T47D (cell line): ENCODE measurements at regions not wholly inside any gene's neighbourhood (a gene's known extent, or its start where the extent isn't known, plus 50 kb on each side); places are given as distances from the start of the nearest gene placed in this dataset.

ENCODE experiments used
- DNase-seq, 2 experiments: peaks; one replicate each; pipeline versions ENCODE4 v3.0.0 to v3.0.0-alpha.2; 2011 to 2012; ENCODE audit warnings: low read depth in 1 of 2, low spot score in 1 of 2
- JUND ChIP-seq: IDR thresholded peaks from 2 replicates; pipeline ENCODE4 v1.6.1; 2012; ENCODE audit warnings: low read depth
- in situ Hi-C: cut with HindIII; loops from 2 replicates; pipeline ENCODE4 v1.10.0; 2016; ENCODE audit warnings: low sequenced_read_pairs, low pct_unique_long_range_greater_than_20kb

DNA sequence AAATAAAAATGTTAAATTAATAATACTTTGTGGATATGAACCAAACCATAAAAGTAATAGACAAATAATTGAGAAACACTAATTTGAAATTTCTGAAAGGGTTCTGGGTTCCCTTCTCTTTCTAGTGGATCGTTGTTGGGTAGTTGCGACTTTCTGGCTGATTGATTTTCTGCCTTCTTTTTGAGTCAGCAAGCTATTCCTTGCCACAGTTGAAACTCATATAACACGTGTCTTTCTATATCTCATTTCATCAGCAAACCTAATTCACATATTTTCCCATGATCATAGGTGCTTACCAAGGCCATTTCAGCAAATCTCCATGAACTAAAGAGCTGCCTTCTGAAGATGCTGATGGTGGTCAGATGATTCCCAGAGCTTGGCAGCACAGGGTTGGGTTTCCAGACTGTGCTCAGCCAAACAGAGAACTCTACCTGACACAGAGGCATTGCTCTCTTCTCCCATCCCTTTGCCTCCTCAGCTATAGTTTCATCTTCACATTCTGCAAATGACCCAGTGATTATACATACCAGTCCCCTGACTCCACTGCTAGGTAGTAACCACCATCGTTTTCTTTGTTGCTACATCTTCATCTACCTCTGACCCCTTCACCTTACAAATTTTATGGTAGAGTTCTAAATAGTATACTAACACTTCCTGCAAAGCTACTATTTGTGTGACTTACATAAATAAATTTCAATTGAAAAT is 383.9 kb upstream of the DPH6 start:
- DNase-seq, result no peak
- in situ Hi-C loops, result no loop called here
- no peak for TF ChIP-seq JUND

DNA sequence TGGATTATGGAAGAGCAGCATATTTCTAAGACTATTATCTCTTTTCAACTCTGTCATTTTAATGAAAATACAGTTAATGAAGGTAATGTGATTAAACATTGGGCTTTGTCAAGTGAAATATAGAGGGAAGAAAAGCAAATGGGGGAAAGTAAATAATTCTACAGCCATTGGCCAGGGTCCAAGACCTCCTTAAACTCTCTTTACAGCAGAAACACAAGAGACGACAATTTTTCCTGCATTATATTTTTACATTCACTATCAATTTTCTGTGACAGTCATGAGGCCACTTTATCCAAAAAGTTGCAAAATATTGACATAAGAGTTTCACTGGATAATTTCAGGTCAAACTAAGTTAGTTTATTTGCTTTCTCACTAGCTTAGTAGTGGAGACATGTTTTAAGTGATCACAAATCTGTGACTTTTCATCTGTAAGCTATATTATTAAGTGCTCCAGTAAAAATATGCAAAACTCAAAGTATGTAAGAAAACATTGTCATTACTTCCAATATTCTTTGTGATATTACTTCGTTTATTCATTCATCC is 385.9 kb upstream of the DPH6 start:
- DNase-seq, result no peak
- in situ Hi-C loops, result no loop called here
- TF ChIP-seq JUND, result no peak

GRCh38 chr15:35932531-35932930 is 386.6 kb upstream of the DPH6 start:
- DNase-seq, result no peak
- TF ChIP-seq JUND, result no peak
- in situ Hi-C loops, result no loop called here

GRCh38 chr15:35933531-35933930 is 387.6 kb upstream of the DPH6 start:
- no peak for DNase-seq
- in situ Hi-C loops, result no loop called here

DNA sequence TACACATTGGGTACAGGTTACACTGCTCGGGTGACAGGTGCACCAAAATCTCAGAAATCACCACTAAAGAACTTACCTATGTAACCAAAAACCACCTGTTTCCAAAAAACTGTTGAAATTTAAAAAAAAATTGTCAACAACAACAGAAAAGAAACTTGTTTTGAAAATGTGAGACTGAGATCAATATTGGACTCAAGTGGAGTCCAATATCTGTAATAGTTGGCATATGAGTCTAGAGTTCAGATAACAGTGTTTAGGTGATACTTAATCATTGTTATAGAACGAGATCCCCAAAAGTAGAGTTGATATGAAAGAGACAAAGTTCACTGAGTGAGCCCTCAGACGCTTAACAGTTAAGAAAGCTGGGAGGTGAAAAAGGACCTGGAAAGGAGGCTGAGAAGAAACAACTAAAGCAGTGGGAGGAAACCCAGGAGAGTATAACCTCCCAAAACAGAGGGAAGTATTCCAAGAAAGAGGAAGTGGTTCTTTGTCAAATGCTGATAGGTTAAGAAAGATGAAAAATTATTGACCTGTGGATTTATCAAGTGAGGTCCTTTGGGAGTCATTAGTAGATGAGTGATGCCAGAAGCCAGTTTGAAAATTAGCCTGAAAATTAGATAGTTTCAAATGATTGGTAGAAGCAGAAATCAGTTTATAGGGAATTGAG is 388.6 kb upstream of the DPH6 start:
- in situ Hi-C loops, result no loop called here
- no peak for TF ChIP-seq JUND

More at GRCh38 chr15:35933531-35933930, 387.6 kb upstream of the DPH6 start:
- TF ChIP-seq JUND, result no peak

GRCh38 chr15:35936284-35936683 is 390.3 kb upstream of the DPH6 start:
- TF ChIP-seq JUND, result no peak
- DNase-seq, result no peak
- in situ Hi-C loops, result no loop called here

More for the DNA sequence above, 388.6 kb upstream of the DPH6 start:
- DNase-seq, result no peak

DNA sequence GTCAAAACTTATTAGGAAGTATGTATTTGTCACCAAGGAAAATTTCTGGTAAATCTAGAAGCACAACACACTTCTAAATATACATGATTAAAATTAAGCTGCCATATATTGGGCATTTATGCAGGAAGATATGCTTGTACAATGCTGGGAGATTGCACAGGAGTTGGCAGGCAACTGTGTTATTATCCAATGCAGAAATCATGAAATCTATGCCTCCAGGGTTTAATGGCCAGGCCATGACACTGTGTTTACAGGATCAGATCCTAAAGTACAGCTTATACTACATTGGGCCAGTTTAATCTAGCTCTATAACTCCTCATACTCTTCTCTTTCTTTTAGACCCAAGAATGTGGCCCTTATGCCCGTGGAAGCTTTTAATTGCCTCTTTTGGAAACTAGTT is 391.4 kb upstream of the DPH6 start:
- TF ChIP-seq JUND, result no peak

DNA sequence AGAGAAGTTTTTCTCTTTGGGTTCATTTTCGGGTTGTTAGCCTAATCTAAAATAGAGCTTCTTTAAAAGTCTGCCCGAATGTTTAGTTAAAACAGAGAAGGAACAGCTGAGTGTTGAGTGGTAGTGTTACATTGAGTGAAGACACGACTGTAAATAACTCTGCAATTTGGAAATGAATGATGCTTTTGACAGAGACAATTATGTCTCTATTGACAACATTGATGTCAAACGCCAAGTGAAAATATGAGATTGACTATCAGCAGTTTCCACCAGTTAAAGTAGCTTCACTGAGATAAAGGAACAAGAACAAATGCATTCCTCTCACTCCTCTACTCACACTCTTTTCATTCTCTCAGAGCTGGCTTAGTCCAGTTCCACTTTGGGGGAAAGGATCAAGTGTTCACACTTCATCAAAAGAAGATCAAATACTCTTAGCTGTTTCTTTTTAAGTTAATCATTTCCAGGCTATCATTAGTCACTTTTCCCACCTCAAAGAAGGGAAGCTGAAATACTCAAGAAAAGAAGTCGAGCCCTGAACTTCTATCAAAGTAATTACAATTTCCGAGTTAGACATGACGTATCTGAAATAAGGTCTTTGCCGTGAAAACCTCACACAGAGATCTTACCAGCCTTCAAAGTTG is 399.1 kb upstream of the DPH6 start:
- in situ Hi-C loops, result no loop called here
- no peak for DNase-seq
- TF ChIP-seq JUND, result no peak

More for the DNA sequence above, 391.4 kb upstream of the DPH6 start:
- in situ Hi-C loops, result no loop called here
- no peak for DNase-seq

DNA sequence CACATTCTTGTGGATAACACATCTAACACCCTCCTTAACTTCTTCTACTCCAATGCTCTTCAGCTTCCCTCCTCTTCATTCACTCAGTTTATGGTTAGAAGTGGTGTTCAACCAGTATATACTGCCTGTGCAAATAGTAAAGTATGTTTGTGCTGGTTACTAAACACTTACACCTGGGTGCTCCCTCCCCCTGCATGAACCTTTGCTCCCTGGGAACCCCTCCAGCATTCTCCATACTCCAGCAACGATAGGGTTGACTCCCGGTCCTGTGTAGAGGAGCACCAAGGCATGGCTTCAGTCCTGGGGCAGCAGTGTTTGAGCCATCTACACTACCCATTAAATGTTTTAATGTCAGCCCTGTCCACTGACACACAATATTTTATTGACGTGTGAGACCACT is 407.5 kb upstream of the DPH6 start:
- in situ Hi-C loops, result no loop called here
- DNase-seq, result no peak
- no peak for TF ChIP-seq JUND

DNA sequence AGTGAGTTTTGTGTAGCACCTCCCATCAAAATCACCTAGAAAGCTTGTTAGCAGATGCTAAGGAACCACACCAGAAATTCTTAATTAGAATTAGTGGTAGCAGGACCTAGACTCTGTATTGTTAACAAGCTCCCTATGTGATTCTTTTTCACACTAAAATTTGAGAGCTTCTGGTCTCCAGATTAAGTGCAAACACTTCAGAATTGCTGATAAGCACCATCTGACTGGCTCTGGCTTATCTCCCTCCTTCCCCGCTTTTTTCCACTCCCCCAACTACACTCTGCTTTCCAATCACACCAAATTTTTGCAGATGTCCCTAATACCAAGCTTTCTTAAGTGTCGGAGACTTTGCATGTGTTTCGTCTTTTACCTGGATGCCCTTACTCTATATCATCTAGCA is 410.1 kb upstream of the DPH6 start:
- no peak for DNase-seq
- TF ChIP-seq JUND, result no peak
- in situ Hi-C loops, result no loop called here

GRCh38 chr15:35958021-35958420 is 412.1 kb upstream of the DPH6 start:
- TF ChIP-seq JUND, result no peak
- DNase-seq, result no peak
- in situ Hi-C loops, result no loop called here

- in situ Hi-C loops, result no loop called here
- no peak for DNase-seq
- TF ChIP-seq JUND, result no peak
Observed at GRCh38 chr15:35958975-35959374, 413.0 kb upstream of the DPH6 start.

GRCh38 chr15:35963326-35963725 is 417.4 kb upstream of the DPH6 start:
- DNase-seq, result no peak
- no peak for TF ChIP-seq JUND
- in situ Hi-C loops, result no loop called here
